D341Med (cell line): ENCODE measurements at regions not wholly inside any gene's neighbourhood (a gene's known extent, or its start where the extent isn't known, plus 50 kb on each side); places are given as distances from the start of the nearest gene placed in this dataset.

Source experiments
- DNase-seq: peaks from one replicate; pipeline ENCODE4 v3.0.0; 2012; ENCODE audit warnings: low spot score

DNA sequence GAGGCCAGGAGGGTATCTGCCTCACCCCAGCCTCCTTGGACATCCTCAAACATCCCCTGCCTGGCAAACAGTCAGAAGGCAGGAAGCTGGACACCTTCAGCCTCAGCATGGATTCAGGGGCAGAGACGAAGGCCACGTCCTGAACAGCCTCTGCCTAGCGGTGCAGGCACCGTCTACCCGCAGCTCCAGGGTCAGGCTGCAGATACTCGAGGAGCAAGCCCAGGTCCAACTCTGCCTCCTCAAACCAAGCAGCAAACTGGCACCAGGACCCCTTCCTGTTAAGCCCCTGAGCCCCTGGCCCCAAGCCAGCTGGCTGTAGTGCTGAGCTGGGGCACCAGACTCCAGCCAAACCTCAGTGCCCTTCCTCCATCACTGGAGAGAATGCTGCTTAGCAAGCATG is 494.7 kb downstream of the NPHP4 start:
- no peak for DNase-seq

GRCh38 chr1:5495596-5496410 is 496.4 kb downstream of the NPHP4 start:
- no peak for DNase-seq

DNA sequence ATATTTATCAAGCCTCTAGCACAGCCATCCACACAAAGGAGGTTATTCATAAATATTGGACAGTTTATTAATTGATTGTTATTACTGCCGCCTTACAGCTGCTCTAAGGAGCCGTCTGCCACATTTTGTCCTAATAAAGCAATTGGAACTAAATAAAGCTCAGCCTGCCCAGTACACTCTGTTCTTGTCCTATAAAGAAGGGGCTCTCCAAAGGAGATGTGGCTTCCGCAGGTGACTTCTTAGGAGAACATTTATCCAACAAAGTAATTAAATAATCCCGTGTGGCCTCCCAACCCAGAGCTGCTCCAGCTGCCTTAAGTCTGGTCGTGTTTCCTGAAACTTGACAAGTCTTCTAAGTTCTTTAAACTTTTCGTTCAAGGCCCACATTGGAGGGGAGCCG is 497.7 kb downstream of the NPHP4 start:
- DNase-seq, result no peak

- no peak for DNase-seq
Observed at GRCh38 chr1:5493851-5494311, 498.3 kb downstream of the NPHP4 start.

DNA sequence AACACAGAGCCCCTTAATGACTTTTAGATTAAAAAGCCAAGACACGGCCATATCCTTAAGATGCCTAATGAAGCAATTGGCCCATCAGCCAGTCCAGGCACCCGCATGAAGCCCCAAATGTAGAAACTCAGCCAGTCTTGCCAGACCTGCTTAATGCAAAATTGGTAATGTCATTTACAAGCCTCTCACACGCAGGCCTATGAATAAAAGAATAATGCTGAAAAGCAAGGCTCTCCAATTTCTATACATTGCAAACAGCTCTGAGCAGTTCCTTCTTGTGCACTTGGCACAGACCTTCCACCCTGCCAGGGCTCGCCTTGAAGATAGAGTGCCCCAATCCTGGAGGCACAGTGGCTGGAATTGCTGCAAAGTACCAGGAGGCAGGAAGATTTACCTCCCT is 498.9 kb downstream of the NPHP4 start:
- DNase-seq, result no peak

GRCh38 chr1:5492846-5493245 is 499.4 kb downstream of the NPHP4 start:
- no peak for DNase-seq

- DNase-seq, result no peak
Observed at GRCh38 chr1:5491207-5491904, 500.9 kb downstream of the NPHP4 start.

DNA sequence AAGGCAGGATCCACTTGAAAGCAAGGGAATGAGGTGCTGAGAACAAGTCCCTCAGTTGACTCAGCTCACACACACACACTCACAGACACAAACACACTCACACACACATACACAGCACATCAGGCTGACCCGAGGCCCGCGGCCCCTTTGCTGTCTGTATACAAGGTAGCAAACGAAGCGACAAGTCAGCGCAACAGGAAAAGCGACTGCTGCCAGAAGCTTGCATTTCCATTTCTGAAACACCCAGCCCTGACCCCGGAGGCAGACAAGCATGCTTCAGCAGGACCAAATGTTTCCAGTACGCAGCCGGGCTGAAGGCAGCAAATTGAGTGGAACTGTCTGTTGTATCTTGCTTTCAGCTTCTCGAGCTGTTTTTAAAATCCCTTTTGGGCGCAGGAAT is 501.6 kb downstream of the NPHP4 start:
- no peak for DNase-seq

DNA sequence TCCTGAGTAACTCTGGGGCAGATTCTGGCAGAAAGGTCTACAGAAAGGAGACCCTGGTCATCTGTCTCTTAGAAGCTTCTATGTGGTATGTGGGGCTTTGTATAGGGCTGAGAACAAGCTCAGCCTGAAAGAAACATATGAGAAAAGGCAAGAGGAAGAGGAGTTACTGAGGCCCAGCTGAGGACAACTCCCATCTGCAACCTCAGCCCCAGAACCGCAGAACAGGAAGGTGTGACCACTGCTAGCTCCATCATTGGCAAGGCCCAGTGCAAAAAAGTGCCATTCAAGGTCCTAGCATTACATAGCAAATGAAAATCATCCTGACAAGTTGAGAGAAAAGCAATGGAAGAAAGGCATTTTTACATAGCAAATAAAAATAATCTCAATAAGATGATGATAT is 503.8 kb downstream of the NPHP4 start:
- no peak for DNase-seq

- DNase-seq, result no peak
Observed at GRCh38 chr1:5485968-5486696, 506.1 kb downstream of the NPHP4 start.

DNA sequence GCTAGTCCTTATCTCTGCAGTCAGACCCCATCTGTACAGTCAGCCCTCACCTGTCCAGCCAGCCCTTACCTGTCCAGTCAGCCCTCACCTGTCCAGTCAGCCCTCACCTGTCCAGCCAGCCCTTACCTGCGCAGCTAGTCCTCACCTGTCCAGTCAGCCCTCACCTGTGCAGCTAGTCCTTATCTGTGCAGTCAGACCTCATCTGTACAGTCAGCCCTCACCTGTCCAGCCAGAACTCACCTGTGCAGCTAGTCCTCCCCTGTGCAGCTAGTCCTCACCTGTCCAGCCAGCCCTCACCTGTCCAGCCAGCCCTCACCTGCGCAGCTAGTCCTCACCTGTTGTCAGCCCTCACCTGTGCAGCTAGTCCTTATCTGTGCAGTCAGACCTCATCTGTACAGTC is 506.8 kb downstream of the NPHP4 start:
- DNase-seq, result no peak

GRCh38 chr1:5484451-5485165 is 507.6 kb downstream of the NPHP4 start:
- DNase-seq, result no peak

GRCh38 chr1:5481889-5482288 is 510.3 kb downstream of the NPHP4 start:
- DNase-seq, result no peak

DNA sequence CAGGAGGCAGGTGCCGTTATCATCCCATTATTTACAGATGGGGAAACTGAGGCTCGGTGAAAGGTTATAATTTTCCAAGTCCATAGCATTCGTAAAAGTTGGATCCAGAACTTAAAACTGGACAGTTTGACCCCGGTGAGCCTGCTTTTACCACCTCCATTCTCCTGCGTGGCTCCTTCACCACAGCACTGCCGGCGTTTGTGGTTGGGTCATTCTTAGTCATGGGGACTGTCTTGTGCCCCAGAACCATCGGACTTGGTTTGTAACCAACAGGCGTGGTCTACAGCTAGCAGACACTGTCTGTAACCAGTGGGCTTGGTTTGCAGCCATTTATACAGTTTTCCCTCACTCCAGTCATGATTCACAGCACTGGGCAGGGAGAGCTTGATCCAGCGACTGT is 511.3 kb downstream of the NPHP4 start:
- no peak for DNase-seq

- DNase-seq, result no peak
Observed at GRCh38 chr1:5479876-5480646, 512.2 kb downstream of the NPHP4 start.

DNA sequence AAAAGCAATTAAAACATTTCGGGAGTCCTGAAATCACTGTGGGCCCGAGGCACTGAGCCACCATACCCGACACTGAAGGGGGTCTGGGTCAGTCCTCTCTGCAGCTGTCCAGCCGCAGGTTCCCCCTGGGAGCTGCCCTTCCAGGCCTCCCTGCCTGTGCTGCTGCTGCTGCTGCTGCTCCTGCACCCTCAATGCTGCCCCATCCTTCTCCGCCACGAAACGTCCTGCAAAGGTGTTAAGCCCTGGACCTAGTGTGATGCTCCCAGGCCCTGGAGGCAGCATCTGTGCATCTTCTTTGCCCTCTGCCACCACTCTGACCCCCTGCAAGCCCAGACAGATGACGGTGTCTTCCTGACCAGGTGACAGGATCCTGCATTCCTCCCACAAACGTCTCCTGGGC is 513.3 kb downstream of the NPHP4 start:
- DNase-seq, result no peak

DNA sequence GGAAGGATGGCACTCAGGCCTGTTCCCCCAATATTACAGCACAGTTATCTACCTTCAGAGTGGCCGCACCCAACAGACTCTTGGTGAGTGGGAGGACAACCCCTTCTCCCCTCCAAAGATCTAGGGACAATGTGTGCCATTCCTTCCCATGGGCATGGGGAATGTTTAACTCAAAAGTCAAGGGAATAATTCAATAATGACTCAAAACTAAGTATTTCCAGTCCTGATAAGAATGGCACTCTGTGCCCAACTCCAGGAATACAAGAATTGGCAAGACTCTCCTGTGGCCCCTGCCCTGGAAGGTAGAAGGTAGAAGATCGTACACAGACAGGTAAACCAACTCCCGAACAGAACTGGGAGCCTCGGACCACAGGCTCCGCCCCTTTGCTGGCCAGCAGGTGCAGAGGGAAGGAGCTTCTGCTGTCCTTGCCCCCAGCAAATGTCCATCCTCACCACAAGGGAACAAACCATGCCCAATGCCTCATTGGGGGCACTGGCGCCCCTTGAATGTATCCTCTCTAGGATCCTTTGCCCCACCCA is 514.0 kb downstream of the NPHP4 start:
- DNase-seq, result no peak

GRCh38 chr1:5477716-5478115 is 514.5 kb downstream of the NPHP4 start:
- no peak for DNase-seq

GRCh38 chr1:5475572-5475971 is 516.7 kb downstream of the NPHP4 start:
- DNase-seq, result no peak

GRCh38 chr1:5473268-5473667 is 519.0 kb downstream of the NPHP4 start:
- no peak for DNase-seq

GRCh38 chr1:5466487-5466886 is 525.7 kb downstream of the NPHP4 start:
- DNase-seq, result no peak
